ENCODE measurements at regions not wholly inside any gene's neighbourhood (a gene's known extent, or its start where the extent isn't known, plus 50 kb on each side); places are given as distances from the start of the nearest gene placed in this dataset.
"Not testable (repeated sequence)": the region's sequence is repeated elsewhere in the genome, so short reads cannot be mapped to it uniquely, and the experiment has no call there.

DNA sequence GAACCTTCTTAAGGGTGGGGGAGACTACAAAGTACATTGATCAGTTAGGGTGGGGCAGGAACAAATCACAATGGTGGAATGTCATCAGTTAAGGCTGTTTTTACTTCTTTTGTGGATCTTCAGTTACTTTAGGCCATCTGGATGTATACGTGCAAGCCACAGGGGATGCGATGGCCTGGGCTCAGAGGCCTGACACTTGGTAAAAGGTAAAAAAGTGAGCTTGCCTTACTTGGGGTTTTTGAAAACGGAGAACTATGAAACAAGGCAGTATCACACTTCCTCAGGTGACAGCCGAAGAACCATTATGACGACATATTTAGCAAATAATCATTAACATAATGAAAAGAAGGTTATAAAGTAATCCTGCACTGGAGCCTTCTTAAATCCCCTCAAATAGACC is 169.8 kb upstream of the NANOGP8 start:
- TF ChIP-seq, protein P1, sequence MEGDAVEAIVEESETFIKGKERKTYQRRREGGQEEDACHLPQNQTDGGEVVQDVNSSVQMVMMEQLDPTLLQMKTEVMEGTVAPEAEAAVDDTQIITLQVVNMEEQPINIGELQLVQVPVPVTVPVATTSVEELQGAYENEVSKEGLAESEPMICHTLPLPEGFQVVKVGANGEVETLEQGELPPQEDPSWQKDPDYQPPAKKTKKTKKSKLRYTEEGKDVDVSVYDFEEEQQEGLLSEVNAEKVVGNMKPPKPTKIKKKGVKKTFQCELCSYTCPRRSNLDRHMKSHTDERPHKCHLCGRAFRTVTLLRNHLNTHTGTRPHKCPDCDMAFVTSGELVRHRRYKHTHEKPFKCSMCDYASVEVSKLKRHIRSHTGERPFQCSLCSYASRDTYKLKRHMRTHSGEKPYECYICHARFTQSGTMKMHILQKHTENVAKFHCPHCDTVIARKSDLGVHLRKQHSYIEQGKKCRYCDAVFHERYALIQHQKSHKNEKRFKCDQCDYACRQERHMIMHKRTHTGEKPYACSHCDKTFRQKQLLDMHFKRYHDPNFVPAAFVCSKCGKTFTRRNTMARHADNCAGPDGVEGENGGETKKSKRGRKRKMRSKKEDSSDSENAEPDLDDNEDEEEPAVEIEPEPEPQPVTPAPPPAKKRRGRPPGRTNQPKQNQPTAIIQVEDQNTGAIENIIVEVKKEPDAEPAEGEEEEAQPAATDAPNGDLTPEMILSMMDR (IDR thresholded peaks at IDR 0.05): not testable (repeated sequence)
- not testable (repeated sequence) for TF ChIP-seq POLR2A, EP300 (IDR thresholded peaks at IDR 0.05)
